GM12874 (cell line): ENCODE measurements at regions not wholly inside any gene's neighbourhood (a gene's known extent, or its start where the extent isn't known, plus 50 kb on each side); places are given as distances from the start of the nearest gene placed in this dataset.

Experiments
- CTCF ChIP-seq: IDR thresholded peaks from 2 replicates; pipeline ENCODE4 v1.5.1; 2011; ENCODE audit warnings: low read depth, mild to moderate bottlenecking, control low read depth, low read length, moderate library complexity; ENCODE audit not compliant: insufficient read depth

- TF ChIP-seq CTCF = no peak
Measured at GRCh38 chr3:111351334-111351733, 190.7 kb upstream of the CD96 start.

DNA sequence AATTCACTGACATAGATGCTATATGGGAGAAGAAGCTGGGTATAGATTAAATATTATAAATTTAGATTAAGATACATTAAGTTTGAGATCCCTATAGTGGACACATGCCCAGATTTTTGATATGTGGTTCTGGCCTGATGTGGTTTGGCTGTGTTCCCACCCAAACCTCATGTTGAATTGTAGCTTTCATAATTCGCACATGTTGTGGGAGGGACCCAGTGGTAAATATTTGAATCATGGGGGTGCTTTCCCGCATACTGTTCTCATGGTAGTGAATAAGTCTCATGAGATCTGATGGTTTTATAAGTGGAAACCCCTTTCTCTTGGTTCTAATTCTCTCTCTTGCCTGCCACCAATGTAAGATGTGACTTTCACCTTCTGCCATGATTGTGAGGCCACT, 189.4 kb upstream of the CD96 start:
- no peak for TF ChIP-seq CTCF

GRCh38 chr3:111359261-111360030, 182.6 kb upstream of the CD96 start:
- no peak for TF ChIP-seq CTCF

- TF ChIP-seq CTCF = no peak
Measured at GRCh38 chr3:111362381-111363009, 179.5 kb upstream of the CD96 start.

GRCh38 chr3:111366515-111366914, 175.5 kb upstream of the CD96 start:
- TF ChIP-seq CTCF = no peak

- TF ChIP-seq CTCF = no peak
Measured at GRCh38 chr3:111368056-111368455, 173.9 kb upstream of the CD96 start.

DNA sequence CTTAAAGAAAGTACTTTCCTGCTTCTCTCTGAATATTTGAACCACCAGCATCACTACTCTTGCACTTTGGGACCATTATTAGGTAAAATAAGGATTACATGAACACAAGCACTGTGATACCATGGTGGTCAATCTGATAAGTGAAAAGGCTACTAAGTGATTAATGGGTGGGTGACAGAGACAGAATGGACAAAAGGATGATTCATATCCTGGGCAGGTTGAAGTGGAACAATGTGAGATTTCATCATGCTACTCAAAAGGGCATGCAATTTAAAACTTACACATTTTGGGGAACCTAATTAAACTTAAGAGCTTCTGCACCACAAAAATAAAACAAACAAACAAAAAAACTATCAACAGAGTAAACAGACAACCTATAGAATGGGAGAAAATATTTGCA, 172.0 kb upstream of the CD96 start:
- no peak for TF ChIP-seq CTCF
